OCI-LY3 (cell line): ENCODE measurements at regions not wholly inside any gene's neighbourhood (a gene's known extent, or its start where the extent isn't known, plus 50 kb on each side); places are given as distances from the start of the nearest gene placed in this dataset.

Experiments
- CTCF ChIP-seq: fragments of 200-600, 300-600 bp; sonication (generic); IDR thresholded peaks from 2 replicates; pipeline ENCODE4 v1.5.1; 2014; ENCODE audit warnings: antibody characterized with exemption, low read length, low read depth
- EZH2phosphoT487 ChIP-seq: fragments of 200-600 bp; shearing (Covaris generic); IDR thresholded peaks from 2 replicates; pipeline ENCODE4 v1.6.1; 2018; ENCODE audit warnings: antibody characterized with exemption, mixed run types, low read depth

GRCh38 chr13:39971526-39971925 lies 316.1 kb downstream of the COG6 start:
- no peak for TF ChIP-seq CTCF
- no peak for TF ChIP-seq EZH2phosphoT487
